ENCODE measurements at regions not wholly inside any gene's neighbourhood (a gene's known extent, or its start where the extent isn't known, plus 50 kb on each side); places are given as distances from the start of the nearest gene placed in this dataset.

DNA sequence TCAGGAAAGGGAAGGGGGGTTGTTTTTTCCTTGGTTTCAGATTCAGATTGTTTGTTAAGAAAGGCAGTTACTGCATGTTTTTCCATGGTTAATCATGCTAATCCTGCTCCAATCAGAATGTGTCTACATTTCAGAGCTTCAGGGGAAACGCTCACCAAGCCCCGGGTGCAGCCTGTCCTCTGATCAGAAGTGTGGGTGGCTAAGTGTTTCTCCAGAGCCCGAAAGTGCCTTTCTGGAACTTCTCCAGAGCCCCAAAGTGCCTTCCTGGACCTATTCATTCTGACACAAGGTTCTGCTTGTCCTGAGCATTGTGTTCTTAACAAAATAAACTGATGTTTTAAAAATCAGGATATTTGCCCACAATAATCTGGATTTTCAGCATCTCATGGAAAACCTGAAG lies 359.0 kb upstream of the ZNF521 start:
- FAIRE-seq, result no peak
- Histone ChIP-seq H3K27ac (ENCODE audit: control insufficient read depth, insufficient read depth, low read length) (no peak overlapping the region), H3K27me3 (ENCODE audit: control insufficient read depth, extremely low read depth, insufficient read depth, low read length) (no peaks in the 10 kb centered on the region), H3K9me3 (ENCODE audit: control insufficient read depth, low read depth, low read length) (no peaks in the 10 kb centered on the region), H2AFZ (ENCODE audit: control insufficient read depth, low read length) (no peak overlapping the region), H3K9ac (ENCODE audit: control insufficient read depth, extremely low read depth, insufficient read depth, low read length) (no peak overlapping the region), H3K4me3 (ENCODE audit: control insufficient read depth in 2 of 3, extremely low read depth in 1 of 3, insufficient read depth in 2 of 3, low read depth in 1 of 3, low read length in 3 of 3) (no peak overlapping the region), H3K79me2 (ENCODE audit: control insufficient read depth, insufficient read depth, low read length) (no peaks in the 10 kb centered on the region), H3K9me1 (ENCODE audit: control insufficient read depth, extremely low read depth, insufficient read depth, low read length) (no peaks in the 10 kb centered on the region), H3K4me2 (ENCODE audit: control insufficient read depth, extremely low read depth, insufficient read depth, low read depth, low read length) (no peak overlapping the region), H3K36me3 (ENCODE audit: control insufficient read depth in 2 of 2, extremely low read depth in 1 of 2, insufficient read depth in 2 of 2, low read length in 2 of 2) (no peaks in the 10 kb centered on the region), H4K20me1 (ENCODE audit: control insufficient read depth, extremely low read depth, insufficient read depth, low read length) (no peaks in the 10 kb centered on the region), H3K4me1 (ENCODE audit: control insufficient read depth, extremely low read depth, insufficient read depth, low read length) (no peaks in the 10 kb centered on the region)
- dilution Hi-C loops (cut with MboI; ENCODE audit: extremely low pct_ligation_motif_present, low sequenced_read_pairs), result no loop called here
- DNase-seq (ENCODE audit: low read depth, low spot score), result no peak
- TF ChIP-seq EZH2 (IDR thresholded peaks at IDR 0.05; ENCODE audit: low read length), result no peak
- TF ChIP-seq, protein P1, sequence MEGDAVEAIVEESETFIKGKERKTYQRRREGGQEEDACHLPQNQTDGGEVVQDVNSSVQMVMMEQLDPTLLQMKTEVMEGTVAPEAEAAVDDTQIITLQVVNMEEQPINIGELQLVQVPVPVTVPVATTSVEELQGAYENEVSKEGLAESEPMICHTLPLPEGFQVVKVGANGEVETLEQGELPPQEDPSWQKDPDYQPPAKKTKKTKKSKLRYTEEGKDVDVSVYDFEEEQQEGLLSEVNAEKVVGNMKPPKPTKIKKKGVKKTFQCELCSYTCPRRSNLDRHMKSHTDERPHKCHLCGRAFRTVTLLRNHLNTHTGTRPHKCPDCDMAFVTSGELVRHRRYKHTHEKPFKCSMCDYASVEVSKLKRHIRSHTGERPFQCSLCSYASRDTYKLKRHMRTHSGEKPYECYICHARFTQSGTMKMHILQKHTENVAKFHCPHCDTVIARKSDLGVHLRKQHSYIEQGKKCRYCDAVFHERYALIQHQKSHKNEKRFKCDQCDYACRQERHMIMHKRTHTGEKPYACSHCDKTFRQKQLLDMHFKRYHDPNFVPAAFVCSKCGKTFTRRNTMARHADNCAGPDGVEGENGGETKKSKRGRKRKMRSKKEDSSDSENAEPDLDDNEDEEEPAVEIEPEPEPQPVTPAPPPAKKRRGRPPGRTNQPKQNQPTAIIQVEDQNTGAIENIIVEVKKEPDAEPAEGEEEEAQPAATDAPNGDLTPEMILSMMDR (optimal IDR thresholded peaks at IDR 0.05 in 1 of 3, IDR thresholded peaks at IDR 0.05 in 1 of 3, conservative IDR thresholded peaks at IDR 0.05 in 1 of 3; ENCODE audit: extremely low read depth in 1 of 3, insufficient read depth in 2 of 3, low read length in 3 of 3), result no peak

DNA sequence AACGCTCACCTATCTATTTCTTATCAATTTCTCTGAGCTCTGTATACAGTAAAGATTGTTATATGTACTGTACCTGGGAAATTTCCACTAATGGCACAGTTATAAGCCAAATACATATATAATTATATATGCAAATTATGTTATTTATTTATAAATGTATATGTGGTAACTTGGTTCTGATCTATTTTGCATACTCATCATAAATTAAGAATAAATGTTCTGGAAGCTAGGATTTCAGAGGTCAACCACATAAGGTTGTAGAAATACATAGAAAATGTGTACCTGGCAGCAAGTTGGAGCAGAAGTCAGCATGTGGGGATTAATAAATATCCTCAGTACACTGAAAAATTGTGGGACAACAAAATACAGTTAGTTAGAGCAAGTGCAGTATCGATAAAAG lies 353.7 kb upstream of the ZNF521 start:
- Histone ChIP-seq H3K27ac (ENCODE audit: control insufficient read depth, insufficient read depth, low read length) (no peak overlapping the region), H4K20me1 (ENCODE audit: control insufficient read depth, extremely low read depth, insufficient read depth, low read length) (no peaks in the 10 kb centered on the region), H3K79me2 (ENCODE audit: control insufficient read depth, insufficient read depth, low read length) (no peaks in the 10 kb centered on the region), H3K4me3 (ENCODE audit: control insufficient read depth in 2 of 3, extremely low read depth in 1 of 3, insufficient read depth in 2 of 3, low read depth in 1 of 3, low read length in 3 of 3) (no peak overlapping the region), H3K27me3 (ENCODE audit: control insufficient read depth, extremely low read depth, insufficient read depth, low read length) (no peaks in the 10 kb centered on the region), H3K4me1 (ENCODE audit: control insufficient read depth, extremely low read depth, insufficient read depth, low read length) (no peaks in the 10 kb centered on the region), H3K36me3 (ENCODE audit: control insufficient read depth in 2 of 2, extremely low read depth in 1 of 2, insufficient read depth in 2 of 2, low read length in 2 of 2) (no peaks in the 10 kb centered on the region), H3K4me2 (ENCODE audit: control insufficient read depth, extremely low read depth, insufficient read depth, low read depth, low read length) (no peak overlapping the region), H3K9ac (ENCODE audit: control insufficient read depth, extremely low read depth, insufficient read depth, low read length) (no peak overlapping the region), H2AFZ (ENCODE audit: control insufficient read depth, low read length) (no peak overlapping the region), H3K9me3 (ENCODE audit: control insufficient read depth, low read depth, low read length) (no peaks in the 10 kb centered on the region), H3K9me1 (ENCODE audit: control insufficient read depth, extremely low read depth, insufficient read depth, low read length) (no peaks in the 10 kb centered on the region)
- DNase-seq (ENCODE audit: low read depth, low spot score) (no peak), FAIRE-seq (no peak)
- TF ChIP-seq EZH2 (IDR thresholded peaks at IDR 0.05; ENCODE audit: low read length), result no peak
- TF ChIP-seq, protein P1 (optimal IDR thresholded peaks at IDR 0.05 in 1 of 3, IDR thresholded peaks at IDR 0.05 in 1 of 3, conservative IDR thresholded peaks at IDR 0.05 in 1 of 3; ENCODE audit: extremely low read depth in 1 of 3, insufficient read depth in 2 of 3, low read length in 3 of 3), result no peak
- dilution Hi-C loops (cut with MboI; ENCODE audit: extremely low pct_ligation_motif_present, low sequenced_read_pairs), result no loop called here

All from keratinocyte (primary cell).